H9 (cell line): ENCODE measurements at regions not wholly inside any gene's neighbourhood (a gene's known extent, or its start where the extent isn't known, plus 50 kb on each side); places are given as distances from the start of the nearest gene placed in this dataset.

Experiments used
- DNase-seq: peaks from one replicate; pipeline ENCODE4 v3.0.0-alpha.2; 2017
- H2AFZ ChIP-seq: one replicate; pipeline ENCODE4 v1.6.1; 2013; ENCODE audit warnings: mild to moderate bottlenecking, low read length, control low read depth, moderate library complexity
- H2AK5ac ChIP-seq: 2 replicates; pipeline ENCODE4 v1.6.1; 2013; ENCODE audit warnings: low read length, control low read depth, mixed read lengths; ENCODE audit not compliant: insufficient read length
- H2BK120ac ChIP-seq: one replicate; pipeline ENCODE4 v1.6.1; 2013; ENCODE audit warnings: low read depth, mild to moderate bottlenecking, low read length, control low read depth, inconsistent platforms; ENCODE audit not compliant: poor library complexity, severe bottlenecking
- H2BK12ac ChIP-seq: 2 replicates; pipeline ENCODE4 v1.6.1; 2013; ENCODE audit warnings: low read length, control low read depth, mixed read lengths, low read depth; ENCODE audit not compliant: insufficient read length
- H2BK15ac ChIP-seq: 2 replicates; pipeline ENCODE4 v1.6.1; 2013; ENCODE audit warnings: low read depth, low read length, control low read depth
- H2BK20ac ChIP-seq: one replicate; pipeline ENCODE4 v1.6.1; 2013; ENCODE audit warnings: low read depth, mild to moderate bottlenecking, low read length, control low read depth, inconsistent platforms; ENCODE audit not compliant: poor library complexity, severe bottlenecking
- H2BK5ac ChIP-seq: 2 replicates; pipeline ENCODE4 v1.6.1; 2013; ENCODE audit warnings: low read length, control low read depth, mixed read lengths; ENCODE audit not compliant: insufficient read length
- H3K14ac ChIP-seq: 2 replicates; pipeline ENCODE4 v1.6.1; 2013; ENCODE audit warnings: low read length, control low read depth; ENCODE audit not compliant: insufficient read depth
- H3K18ac ChIP-seq: 2 replicates; pipeline ENCODE4 v1.6.1; 2013; ENCODE audit warnings: low read depth, mild to moderate bottlenecking, mixed read lengths, low read length, control low read depth; ENCODE audit not compliant: insufficient read length
- H3K23ac ChIP-seq: 2 replicates; pipeline ENCODE4 v1.6.1; 2013; ENCODE audit warnings: low read length, control low read depth, mixed read lengths, low read depth; ENCODE audit not compliant: insufficient read length
- H3K23me2 ChIP-seq: 2 replicates; pipeline ENCODE4 v1.6.1; 2013; ENCODE audit warnings: low read depth, mild to moderate bottlenecking, mixed read lengths, low read length, control low read depth; ENCODE audit not compliant: insufficient read length, poor library complexity, severe bottlenecking
- H3K27ac ChIP-seq: 2 replicates; pipeline ENCODE4 v1.5.1; 2013; ENCODE audit warnings: low read length, control low read depth, mixed read lengths, low read depth; ENCODE audit not compliant: insufficient read length
- H3K27me3 ChIP-seq: 2 replicates; pipeline ENCODE4 v1.6.1; 2013; ENCODE audit warnings: low read length, control low read depth, inconsistent platforms; ENCODE audit not compliant: insufficient read depth
- H3K4ac ChIP-seq: 2 replicates; pipeline ENCODE4 v1.6.1; 2013; ENCODE audit warnings: low read depth, mild to moderate bottlenecking, control low read depth, inconsistent platforms, low read length, moderate library complexity
- H3K4me1 ChIP-seq: 2 replicates; pipeline ENCODE4 v1.6.1; 2013; ENCODE audit warnings: low read length, control low read depth, inconsistent platforms; ENCODE audit not compliant: insufficient read depth
- H3K4me2 ChIP-seq: 2 replicates; pipeline ENCODE4 v1.6.1; 2013; ENCODE audit warnings: low read length, control low read depth, mixed read lengths; ENCODE audit not compliant: insufficient read length, insufficient read depth
- H3K56ac ChIP-seq: 2 replicates; pipeline ENCODE4 v1.6.1; 2013; ENCODE audit warnings: low read depth, mild to moderate bottlenecking, mixed read lengths, low read length, control low read depth; ENCODE audit not compliant: insufficient read length
- H3K79me1 ChIP-seq: 2 replicates; pipeline ENCODE4 v1.6.1; 2013; ENCODE audit warnings: low read depth, mild to moderate bottlenecking, moderate library complexity, low read length, control low read depth, inconsistent platforms; ENCODE audit not compliant: insufficient read depth, poor library complexity, severe bottlenecking
- H3K79me2 ChIP-seq: 2 replicates; pipeline ENCODE4 v1.6.1; 2013; ENCODE audit warnings: low read length, control low read depth, inconsistent platforms; ENCODE audit not compliant: insufficient read depth
- H3K9ac ChIP-seq: 2 replicates; pipeline ENCODE4 v1.6.1; 2013; ENCODE audit warnings: low read length, control low read depth, mixed read lengths; ENCODE audit not compliant: insufficient read length; ENCODE audit errors: extremely low read depth
- H3K9me3 ChIP-seq: one replicate; pipeline ENCODE4 v1.6.1; 2013; ENCODE audit warnings: low read depth, low read length, inconsistent platforms; ENCODE audit not compliant: control insufficient read depth
- H3T11ph ChIP-seq: one replicate; pipeline ENCODE4 v1.6.1; 2013; ENCODE audit warnings: mild to moderate bottlenecking, low read length, control low read depth, inconsistent platforms
- H4K20me1 ChIP-seq: one replicate; pipeline ENCODE4 v1.6.1; 2013; ENCODE audit not compliant: control insufficient read depth, insufficient read length, insufficient read depth
- H4K5ac ChIP-seq: 2 replicates; pipeline ENCODE4 v1.6.1; 2013; ENCODE audit warnings: low read depth, mild to moderate bottlenecking, mixed read lengths, low read length, control low read depth; ENCODE audit not compliant: insufficient read length
- H4K8ac ChIP-seq: replicated peaks from 2 replicates; pipeline ENCODE4 v1.6.1; 2013; ENCODE audit warnings: low read length, control low read depth, mixed read lengths, low read depth; ENCODE audit not compliant: insufficient read length
- H4K91ac ChIP-seq: 2 replicates; pipeline ENCODE4 v1.6.1; 2013; ENCODE audit warnings: low read depth, mild to moderate bottlenecking, moderate library complexity, mixed read lengths, low read length, control low read depth; ENCODE audit not compliant: insufficient read length
- H3K27ac Mint-ChIP-seq, 3 experiments: 2 replicates in 2 of 3; 3 replicates in 1 of 3; pipeline ENCODE4 v1.8.0; 2020 to 2021; ENCODE audit warnings: mixed read lengths in 3 of 3, mild to moderate bottlenecking in 1 of 3, moderate library complexity in 1 of 3
- H3K27me3 Mint-ChIP-seq: 2 replicates; pipeline ENCODE4 v1.8.0; 2021; ENCODE audit warnings: low read depth, mild to moderate bottlenecking, moderate library complexity, mixed read lengths
- H3K36me3 Mint-ChIP-seq, 3 experiments: 2 replicates in 2 of 3; 3 replicates in 1 of 3; pipeline ENCODE4 v1.8.0; 2020 to 2021; ENCODE audit warnings: low read depth in 3 of 3, mixed read lengths in 3 of 3; ENCODE audit not compliant: insufficient read depth in 1 of 3
- H3K4me1 Mint-ChIP-seq, 2 experiments: 2 replicates each; pipeline ENCODE4 v1.8.0; 2020; ENCODE audit warnings: mixed read lengths in 2 of 2
- H3K4me3 Mint-ChIP-seq, 2 experiments: 2 replicates in 1 of 2; 3 replicates in 1 of 2; pipeline ENCODE4 v1.8.0; 2020 to 2021; ENCODE audit warnings: mild to moderate bottlenecking in 2 of 2, mixed read lengths in 2 of 2, moderate library complexity in 1 of 2
- H3K9me3 Mint-ChIP-seq, 2 experiments: 2 replicates in 1 of 2; 3 replicates in 1 of 2; pipeline ENCODE4 v1.8.0; 2020; ENCODE audit warnings: mild to moderate bottlenecking in 2 of 2, mixed read lengths in 2 of 2, moderate library complexity in 1 of 2
- CTCF ChIP-seq: fragments of 200-600 bp; sonication (generic); conservative IDR thresholded peaks from 3 replicates; pipeline ENCODE4 v1.8.0; 2021; ENCODE audit warnings: antibody characterized with exemption, mild to moderate bottlenecking
- WGBS: extraction: QIAGEN DNeasy Blood & Tissue Kit; methylation state at CpG from one replicate; pipeline ENCODE4 v1.1.7; 2013; ENCODE audit warnings: missing lambda C conversion rate, low lambda C conversion rate, mixed read lengths; ENCODE audit not compliant: insufficient read length; ENCODE audit errors: extremely low coverage; 5-methylcytosine and 5-hydroxymethylcytosine counted together

GRCh38 chr22:49077586-49077985 lies 750.1 kb downstream of the BRD1 start:
- H3K23ac ChIP-seq: no peak overlapping the region

More at GRCh38 chr22:49077586-49077985, 750.1 kb downstream of the BRD1 start:
- no peak for TF ChIP-seq CTCF
- no peaks in the 10 kb centered on the region for H3K9me3 ChIP-seq
- no peaks in the 10 kb centered on the region for H3K79me2 ChIP-seq
- no peaks in the 10 kb centered on the region for H3K23me2 ChIP-seq
- H2BK12ac ChIP-seq: no peak overlapping the region
- no peak overlapping the region for H2AFZ ChIP-seq
- no peaks in the 10 kb centered on the region for H3K79me1 ChIP-seq
- H2AK5ac ChIP-seq: no peak overlapping the region
- Mint-ChIP-seq H3K4me1 (no peaks in the 10 kb centered on the region), H3K27me3 (peaks cover 9% of the 10 kb centered on the region), H3K27ac (no peak overlapping the region), H3K9me3 (no peaks in the 10 kb centered on the region), H3K36me3 (no peaks in the 10 kb centered on the region), H3K4me3 (no peak overlapping the region)
- no peak overlapping the region for H2BK5ac ChIP-seq
- no peaks in the 10 kb centered on the region for H3K4me1 ChIP-seq
- no peak overlapping the region for H3K56ac ChIP-seq
- H3K27me3 ChIP-seq: no peaks in the 10 kb centered on the region
- no peak overlapping the region for H2BK120ac ChIP-seq
- no peak overlapping the region for H4K8ac ChIP-seq
- H4K20me1 ChIP-seq: no peaks in the 10 kb centered on the region
- H3K9ac ChIP-seq: no peak overlapping the region
- H3T11ph ChIP-seq: no peak overlapping the region
- H3K4me2 ChIP-seq: no peak overlapping the region
- no peak overlapping the region for H2BK20ac ChIP-seq
- no peak overlapping the region for H3K4ac ChIP-seq
- no peak overlapping the region for H2BK15ac ChIP-seq
- no peak for DNase-seq
- no CpG with 5 or more reads among the region's 11 CpGs for WGBS
- H3K14ac ChIP-seq: no peak overlapping the region; the same call in 1 of the 2 replicates
- no peak overlapping the region for H3K27ac ChIP-seq
- H4K5ac ChIP-seq: no peak overlapping the region
- no peak overlapping the region for H4K91ac ChIP-seq
- H3K18ac ChIP-seq: no peak overlapping the region
